AG04450 (cell line): ENCODE measurements at regions not wholly inside any gene's neighbourhood (a gene's known extent, or its start where the extent isn't known, plus 50 kb on each side); places are given as distances from the start of the nearest gene placed in this dataset.

Experiments
- CTCF ChIA-PET: fragments of 300-600, 350-600 bp; formaldehyde crosslinking; extraction: SDS; loops from one replicate; lab custom pipeline; 2022; ENCODE audit warnings: antibody characterized with exemption, inconsistent platforms; lab: Charles Lee
- POLR2A ChIA-PET: fragments of 350-600 bp; formaldehyde crosslinking; extraction: SDS; loops from one replicate; lab custom pipeline; 2021; ENCODE audit warnings: antibody characterized with exemption, inconsistent platforms; lab: Yijun Ruan, JAX
- DNase-seq: peaks from one replicate; pipeline ENCODE4 v3.0.0-alpha.2; 2011; ENCODE audit warnings: low read depth, low spot score
- H3K27ac ChIP-seq: one replicate; pipeline ENCODE4 v1.5.1; 2012; ENCODE audit warnings: low read depth, low read length, control low read depth
- H3K27me3 ChIP-seq: one replicate; pipeline ENCODE4 v1.6.0; 2012; ENCODE audit warnings: low read length; ENCODE audit not compliant: control insufficient read depth, insufficient read depth
- H3K4me3 ChIP-seq: 2 replicates; pipeline ENCODE4 v1.5.1; 2011; ENCODE audit warnings: mild to moderate bottlenecking, low read depth, low read length, control low read depth
- H3K9me3 ChIP-seq: 2 replicates; pipeline ENCODE4 v1.5.1; 2012; ENCODE audit warnings: low read length; ENCODE audit not compliant: control insufficient read depth, insufficient read depth
- CTCF ChIP-seq: IDR thresholded peaks from 2 replicates; pipeline ENCODE4 v1.5.1; 2011; ENCODE audit warnings: low read depth, low read length, control low read depth, inconsistent platforms

- ChIA-PET POLR2A (no interaction called here), CTCF (no interaction called here)
- Histone ChIP-seq H3K4me3 (no peak overlapping the region), H3K27ac (no peak overlapping the region), H3K27me3 (no peaks in the 10 kb centered on the region), H3K9me3 (no peaks in the 10 kb centered on the region)
- no peak for DNase-seq
- no peak for TF ChIP-seq CTCF
These were observed 114.1 kb downstream of the IYD start for GRCh38 chr6:150482883-150483409.

GRCh38 chr6:150485161-150485958 lies 114.3 kb upstream of the PLEKHG1 start:
- ChIA-PET POLR2A (no interaction called here), CTCF (no interaction called here)
- H3K27ac ChIP-seq, result no peak overlapping the region
- DNase-seq, result no peak
- no peak overlapping the region for H3K4me3 ChIP-seq
- H3K27me3 ChIP-seq, result no peaks in the 10 kb centered on the region
- H3K9me3 ChIP-seq, result no peaks in the 10 kb centered on the region
- TF ChIP-seq CTCF, result no peak

- H3K27me3 ChIP-seq, result no peaks in the 10 kb centered on the region
- no peak for DNase-seq
- H3K27ac ChIP-seq, result no peak overlapping the region
- H3K4me3 ChIP-seq, result no peak overlapping the region
- ChIA-PET POLR2A (no interaction called here), CTCF (no interaction called here)
- no peaks in the 10 kb centered on the region for H3K9me3 ChIP-seq
- TF ChIP-seq CTCF, result no peak
These were observed 113.6 kb upstream of the PLEKHG1 start for GRCh38 chr6:150486048-150486447.

- POLR2A ChIA-PET, result no interaction called here
- H3K27ac ChIP-seq, result no peak overlapping the region
- no peaks in the 10 kb centered on the region for H3K27me3 ChIP-seq
- CTCF ChIA-PET, result no interaction called here
- no peak overlapping the region for H3K4me3 ChIP-seq
- no peak for DNase-seq
- TF ChIP-seq CTCF, result no peak
- H3K9me3 ChIP-seq, result no peaks in the 10 kb centered on the region
These were observed 109.1 kb upstream of the PLEKHG1 start for GRCh38 chr6:150490586-150490985.

- Histone ChIP-seq H3K9me3 (no peaks in the 10 kb centered on the region), H3K27me3 (no peaks in the 10 kb centered on the region), H3K4me3 (no peak overlapping the region), H3K27ac (no peak overlapping the region)
- ChIA-PET CTCF (no interaction called here), POLR2A (no interaction called here)
- TF ChIP-seq CTCF, result no peak
- DNase-seq, result no peak
These were observed 108.4 kb upstream of the PLEKHG1 start for GRCh38 chr6:150491131-150491810.
